Left ventricle myocardium inferior (tissue), 1 donor: ENCODE measurements at regions not wholly inside any gene's neighbourhood (a gene's known extent, or its start where the extent isn't known, plus 50 kb on each side); places are given as distances from the start of the nearest gene placed in this dataset.

Source experiments
- DNase-seq: peaks from one replicate; pipeline ENCODE4 v3.0.0-alpha.2; 2020
- H3K27ac ChIP-seq: fragments of 200-600 bp; replicated peaks from 2 replicates; pipeline ENCODE4 v1.8.0; 2021
- H3K27me3 ChIP-seq: fragments of 200-600 bp; 2 replicates; pipeline ENCODE4 v1.8.0; 2021; ENCODE audit warnings: low read depth
- H3K36me3 ChIP-seq: fragments of 200-600 bp; 2 replicates; pipeline ENCODE4 v1.8.0; 2021
- H3K4me1 ChIP-seq: fragments of 200-600 bp; 2 replicates; pipeline ENCODE4 v1.8.0; 2021
- H3K4me3 ChIP-seq: fragments of 200-600 bp; 2 replicates; pipeline ENCODE4 v1.8.0; 2021; ENCODE audit warnings: mild to moderate bottlenecking, moderate library complexity
- H3K9me3 ChIP-seq: fragments of 200-600 bp; replicated peaks from 2 replicates; pipeline ENCODE4 v1.8.0; 2021
- intact Hi-C: fragments of 100-400 bp; cut with micrococcal nuclease; formaldehyde crosslinking; loops from one replicate; pipeline ENCODE4 v1.11.0; 2022
- TF ChIP-seq, protein P1 (sequence below): fragments of 200-600 bp; IDR thresholded peaks from 2 replicates; pipeline ENCODE4 v1.8.0; 2021; ENCODE audit warnings: antibody characterized with exemption, mild to moderate bottlenecking, borderline replicate concordance
- donor health status: DM: no; HTN: yes; CAD: no; lungs with severe emphysema.

DNA sequence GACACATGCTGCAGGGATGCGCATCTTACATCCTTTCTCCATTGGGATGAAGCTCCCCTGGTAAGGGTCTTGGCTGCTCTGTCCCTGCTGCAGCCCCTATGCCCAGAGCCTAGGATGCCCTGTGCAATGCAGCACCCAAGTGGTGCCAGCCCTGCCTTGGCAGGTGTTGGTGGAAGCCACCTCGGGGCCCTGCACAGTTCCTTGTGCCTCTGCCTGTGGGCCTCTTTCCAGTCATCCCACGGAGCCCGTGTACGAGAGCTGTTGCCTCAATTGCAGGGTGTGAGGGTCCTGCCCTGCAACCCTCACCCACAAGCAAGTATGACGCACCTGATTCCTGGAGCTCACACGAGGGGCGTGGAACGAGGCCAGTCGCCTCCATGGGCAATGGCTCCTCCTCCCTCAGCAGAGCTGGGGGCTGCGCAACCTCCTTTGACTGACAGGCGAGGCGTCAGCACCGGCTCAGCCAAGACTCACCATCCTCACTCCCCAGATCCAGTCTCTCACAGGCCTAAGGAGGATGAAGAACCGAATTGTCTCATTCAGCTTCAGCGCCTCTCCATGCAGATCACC lies 719.6 kb downstream of the BRD1 start:
- intact Hi-C loops = no loop called here
- peaks cover 84% of the 10 kb centered on the region for H3K27me3 ChIP-seq

DNA sequence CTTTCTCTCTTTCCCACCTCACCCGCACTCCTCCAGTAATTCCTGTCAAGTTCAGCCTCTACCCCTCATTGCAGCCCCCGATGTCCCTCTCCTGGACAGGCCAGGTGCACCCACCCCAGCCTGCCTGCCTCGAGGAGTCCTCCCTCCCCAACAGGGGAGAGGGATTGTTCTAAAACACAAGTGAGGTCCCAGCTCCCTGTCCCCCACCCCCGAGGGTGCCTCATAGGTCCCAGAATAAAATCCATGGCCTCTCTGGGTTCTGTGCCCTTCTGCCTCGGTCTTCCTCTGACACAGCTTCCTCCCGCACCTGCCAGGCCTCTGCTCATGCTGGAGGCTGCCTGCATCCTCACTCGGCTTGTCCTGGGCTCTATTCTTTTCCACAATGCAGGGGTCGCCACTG lies 720.1 kb downstream of the BRD1 start:
- H3K27ac ChIP-seq = no peak overlapping the region
- TF ChIP-seq, protein P1, sequence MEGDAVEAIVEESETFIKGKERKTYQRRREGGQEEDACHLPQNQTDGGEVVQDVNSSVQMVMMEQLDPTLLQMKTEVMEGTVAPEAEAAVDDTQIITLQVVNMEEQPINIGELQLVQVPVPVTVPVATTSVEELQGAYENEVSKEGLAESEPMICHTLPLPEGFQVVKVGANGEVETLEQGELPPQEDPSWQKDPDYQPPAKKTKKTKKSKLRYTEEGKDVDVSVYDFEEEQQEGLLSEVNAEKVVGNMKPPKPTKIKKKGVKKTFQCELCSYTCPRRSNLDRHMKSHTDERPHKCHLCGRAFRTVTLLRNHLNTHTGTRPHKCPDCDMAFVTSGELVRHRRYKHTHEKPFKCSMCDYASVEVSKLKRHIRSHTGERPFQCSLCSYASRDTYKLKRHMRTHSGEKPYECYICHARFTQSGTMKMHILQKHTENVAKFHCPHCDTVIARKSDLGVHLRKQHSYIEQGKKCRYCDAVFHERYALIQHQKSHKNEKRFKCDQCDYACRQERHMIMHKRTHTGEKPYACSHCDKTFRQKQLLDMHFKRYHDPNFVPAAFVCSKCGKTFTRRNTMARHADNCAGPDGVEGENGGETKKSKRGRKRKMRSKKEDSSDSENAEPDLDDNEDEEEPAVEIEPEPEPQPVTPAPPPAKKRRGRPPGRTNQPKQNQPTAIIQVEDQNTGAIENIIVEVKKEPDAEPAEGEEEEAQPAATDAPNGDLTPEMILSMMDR = no peak
- no peaks in the 10 kb centered on the region for H3K9me3 ChIP-seq
- no peak overlapping the region for H3K4me3 ChIP-seq
- no peaks in the 10 kb centered on the region for H3K4me1 ChIP-seq
- intact Hi-C loops = no loop called here
- peaks cover 87% of the 10 kb centered on the region for H3K27me3 ChIP-seq
- H3K36me3 ChIP-seq = no peaks in the 10 kb centered on the region
- no peak for DNase-seq

More for the DNA sequence above, 719.6 kb downstream of the BRD1 start:
- H3K9me3 ChIP-seq = no peaks in the 10 kb centered on the region
- H3K27ac ChIP-seq = no peak overlapping the region
- H3K36me3 ChIP-seq = no peaks in the 10 kb centered on the region
- TF ChIP-seq, protein P1 = no peak
- H3K4me1 ChIP-seq = no peaks in the 10 kb centered on the region
- DNase-seq = no peak
- no peak overlapping the region for H3K4me3 ChIP-seq

DNA sequence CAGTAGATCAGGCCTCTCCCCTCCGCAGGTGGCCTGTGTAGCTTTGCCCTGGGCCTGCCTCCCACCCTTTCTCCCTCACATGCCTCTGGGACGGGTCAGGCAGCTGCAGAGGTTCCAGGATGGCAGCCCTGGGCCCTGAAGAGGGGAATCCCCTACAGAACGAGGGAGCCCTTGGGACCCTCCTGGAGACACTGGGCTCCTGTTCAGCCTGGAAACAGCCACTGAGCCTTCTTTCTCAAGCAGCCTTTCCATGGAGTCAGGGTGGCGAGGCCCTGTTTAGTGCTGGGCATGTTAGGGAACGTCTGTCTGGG lies 720.9 kb downstream of the BRD1 start:
- Histone ChIP-seq H3K36me3 (no peaks in the 10 kb centered on the region), H3K27me3 (peaks cover 93% of the 10 kb centered on the region), H3K9me3 (no peaks in the 10 kb centered on the region), H3K4me1 (no peaks in the 10 kb centered on the region), H3K4me3 (no peak overlapping the region), H3K27ac (no peak overlapping the region)
- no peak for DNase-seq
- intact Hi-C loops = no loop called here
- TF ChIP-seq, protein P1 = no peak

DNA sequence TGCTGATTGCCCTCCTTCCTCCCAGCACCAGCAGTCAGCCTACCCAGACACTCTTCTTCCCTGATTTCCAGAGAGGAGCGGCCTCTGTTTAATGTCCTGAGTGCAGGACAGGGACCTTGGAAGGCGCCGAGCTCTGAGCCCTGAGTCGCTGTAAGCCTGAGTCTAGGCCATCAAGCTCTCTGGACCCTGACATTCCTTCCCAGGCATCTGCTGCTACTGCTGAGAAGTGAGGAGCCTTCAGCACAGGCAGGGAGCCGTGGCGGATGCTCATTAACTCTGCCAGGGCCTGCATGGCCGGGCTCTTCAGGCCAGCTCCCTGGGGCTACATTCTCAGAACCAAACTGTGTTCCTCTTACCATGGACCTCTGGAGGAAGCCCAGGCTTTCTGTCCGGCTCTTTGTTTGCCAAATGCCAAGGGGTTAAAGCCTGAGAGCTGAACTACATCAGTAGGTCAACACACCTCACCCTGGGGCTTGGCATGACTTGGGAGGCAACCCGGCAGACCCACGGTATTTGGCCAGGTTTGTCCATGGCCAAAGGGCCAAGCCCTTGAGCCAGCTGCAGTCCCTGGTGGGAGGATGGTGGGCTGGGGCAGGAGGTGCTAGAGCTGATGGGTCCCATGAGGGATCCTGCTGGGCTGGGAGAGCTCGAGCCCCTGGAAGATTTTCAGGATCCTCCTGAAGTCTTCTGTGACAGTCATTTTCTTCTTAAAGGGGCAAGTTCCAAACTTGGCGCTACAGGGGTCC lies 721.4 kb downstream of the BRD1 start:
- Histone ChIP-seq H3K4me1 (no peaks in the 10 kb centered on the region), H3K4me3 (no peak overlapping the region), H3K9me3 (no peaks in the 10 kb centered on the region), H3K27me3 (peaks cover 95% of the 10 kb centered on the region), H3K27ac (no peak overlapping the region), H3K36me3 (no peaks in the 10 kb centered on the region)
- no peak for DNase-seq
- intact Hi-C loops = no loop called here
- TF ChIP-seq, protein P1 = no peak

DNA sequence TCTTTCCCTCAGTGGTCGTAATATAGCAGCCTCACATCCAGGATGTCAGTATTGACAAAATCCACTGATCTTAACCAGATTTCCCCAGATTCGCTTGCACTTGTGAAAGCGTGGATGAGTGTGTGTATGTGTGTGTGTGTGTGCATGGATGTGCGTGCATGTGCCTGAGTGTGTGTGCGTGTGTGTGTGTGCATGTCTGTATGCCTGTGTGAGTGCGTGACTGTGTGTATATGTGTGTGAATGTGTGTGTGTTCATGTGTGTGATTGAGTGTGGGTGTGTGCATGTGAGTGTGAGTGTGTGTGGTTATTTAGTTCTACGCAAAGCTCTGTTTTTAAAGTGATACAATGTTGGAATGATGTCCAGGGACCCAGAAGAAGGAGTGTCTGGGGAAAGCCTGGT lies 723.2 kb downstream of the BRD1 start:
- no peak overlapping the region for H3K27ac ChIP-seq
- DNase-seq = no peak
- no peaks in the 10 kb centered on the region for H3K36me3 ChIP-seq
- TF ChIP-seq, protein P1 = no peak
- intact Hi-C loops = no loop called here
- peaks cover 98% of the 10 kb centered on the region for H3K27me3 ChIP-seq
- H3K4me1 ChIP-seq = no peaks in the 10 kb centered on the region
- H3K4me3 ChIP-seq = no peak overlapping the region
- no peaks in the 10 kb centered on the region for H3K9me3 ChIP-seq
